ENCODE measurements at regions not wholly inside any gene's neighbourhood (a gene's known extent, or its start where the extent isn't known, plus 50 kb on each side); places are given as distances from the start of the nearest gene placed in this dataset.

DNA sequence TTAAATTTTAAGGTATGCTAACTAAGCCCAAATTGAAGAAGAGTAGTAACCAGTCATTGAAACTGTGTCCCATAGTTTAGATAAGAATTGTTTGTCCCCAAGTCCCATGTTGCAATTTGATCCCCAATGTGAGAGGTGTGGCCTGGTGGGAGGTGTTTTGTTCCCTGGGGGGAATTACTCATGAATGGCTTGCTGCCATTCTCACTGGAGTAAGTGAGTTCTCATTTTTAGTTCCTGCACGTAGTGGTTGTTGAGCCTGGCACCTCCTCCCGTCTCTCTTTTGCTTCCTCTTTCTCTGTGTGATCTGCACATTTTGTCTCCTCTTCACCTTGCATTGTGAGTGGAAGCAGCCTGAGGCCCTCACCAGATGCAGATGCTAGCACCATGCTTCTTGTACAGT, 1271.0 kb downstream of the NSUN3 start:
- no peak overlapping the region for H3K4me3 ChIP-seq
- peaks cover 25% of the 10 kb centered on the region for H3K9me3 ChIP-seq (replicated peaks)
- H3K36me3 ChIP-seq, result no peaks in the 10 kb centered on the region
- intact Hi-C loops (cut with micrococcal nuclease), result no loop called here
- H3K4me1 ChIP-seq, result no peaks in the 10 kb centered on the region
- no peak for DNase-seq
- H3K27me3 ChIP-seq (ENCODE audit: low read depth), result no peaks in the 10 kb centered on the region
- TF ChIP-seq CTCF (IDR thresholded peaks at IDR 0.05; ENCODE audit: borderline replicate concordance), result no peak
- H3K27ac ChIP-seq (replicated peaks), result no peak overlapping the region

GRCh38 chr3:95334461-95334860, 1271.6 kb downstream of the NSUN3 start:
- intact Hi-C loops (cut with micrococcal nuclease), result no loop called here
- peaks cover 19% of the 10 kb centered on the region for H3K9me3 ChIP-seq (replicated peaks)
- H3K27me3 ChIP-seq (ENCODE audit: low read depth), result no peaks in the 10 kb centered on the region
- no peak overlapping the region for H3K4me3 ChIP-seq
- no peaks in the 10 kb centered on the region for H3K36me3 ChIP-seq
- H3K27ac ChIP-seq (replicated peaks), result no peak overlapping the region
- no peaks in the 10 kb centered on the region for H3K4me1 ChIP-seq
- no peak for TF ChIP-seq CTCF (IDR thresholded peaks at IDR 0.05; ENCODE audit: borderline replicate concordance)
- no peak for DNase-seq

DNA sequence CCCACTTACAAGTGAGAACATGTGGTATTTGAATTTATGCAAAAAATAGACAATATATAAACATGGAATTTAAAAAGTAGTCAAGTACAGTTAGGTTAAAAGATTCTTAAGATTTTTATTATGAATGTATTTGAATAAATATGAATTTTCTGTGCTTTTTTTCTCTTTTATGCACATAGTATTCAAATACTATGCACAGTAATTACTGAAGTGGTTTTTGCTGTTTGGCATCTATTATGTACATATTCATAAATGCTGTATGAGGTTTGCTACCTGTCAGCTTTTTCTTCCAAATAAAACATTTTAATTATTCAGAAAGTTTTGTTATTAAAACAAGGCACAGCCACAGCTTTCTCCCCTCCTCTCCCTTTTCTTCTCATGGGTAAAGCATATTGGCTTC, 1272.7 kb downstream of the NSUN3 start:
- TF ChIP-seq CTCF (IDR thresholded peaks at IDR 0.05; ENCODE audit: borderline replicate concordance), result no peak
- peaks cover 8% of the 10 kb centered on the region for H3K9me3 ChIP-seq (replicated peaks)
- DNase-seq, result no peak
- H3K27me3 ChIP-seq (ENCODE audit: low read depth), result no peaks in the 10 kb centered on the region
- intact Hi-C loops (cut with micrococcal nuclease), result no loop called here
- H3K27ac ChIP-seq (replicated peaks), result no peak overlapping the region
- H3K4me1 ChIP-seq, result no peaks in the 10 kb centered on the region
- H3K36me3 ChIP-seq, result no peaks in the 10 kb centered on the region
- no peak overlapping the region for H3K4me3 ChIP-seq

DNA sequence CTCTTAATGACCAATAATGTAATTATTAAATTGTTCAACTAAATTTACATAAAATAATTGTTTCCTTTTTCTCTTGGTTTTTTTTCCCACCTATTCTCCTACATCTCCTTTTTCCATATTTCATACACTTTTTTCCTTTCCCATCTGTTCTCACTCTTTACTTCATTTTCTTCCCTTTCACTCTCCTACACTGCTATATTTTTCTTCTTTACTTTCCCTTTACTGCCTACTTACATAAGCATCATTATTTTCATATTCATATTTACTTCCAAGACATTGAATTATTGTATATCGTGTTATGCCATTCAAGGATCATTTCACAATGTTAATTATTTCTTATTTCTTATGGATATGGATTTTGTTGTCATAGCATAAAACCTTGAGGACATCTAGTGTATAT, 1275.6 kb downstream of the NSUN3 start:
- Histone ChIP-seq H3K4me1 (no peaks in the 10 kb centered on the region), H3K4me3 (no peak overlapping the region), H3K9me3 (replicated peaks) (peaks cover 7% of the 10 kb centered on the region), H3K36me3 (no peaks in the 10 kb centered on the region), H3K27me3 (ENCODE audit: low read depth) (no peaks in the 10 kb centered on the region), H3K27ac (replicated peaks) (no peak overlapping the region)
- intact Hi-C loops (cut with micrococcal nuclease), result no loop called here
- TF ChIP-seq CTCF (IDR thresholded peaks at IDR 0.05; ENCODE audit: borderline replicate concordance), result no peak
- DNase-seq, result no peak

GRCh38 chr3:95341314-95341713, 1278.5 kb downstream of the NSUN3 start:
- H3K36me3 ChIP-seq, result no peaks in the 10 kb centered on the region
- no peak for TF ChIP-seq CTCF (IDR thresholded peaks at IDR 0.05; ENCODE audit: borderline replicate concordance)
- H3K4me3 ChIP-seq, result no peak overlapping the region
- no peaks in the 10 kb centered on the region for H3K9me3 ChIP-seq (replicated peaks)
- no peak overlapping the region for H3K27ac ChIP-seq (replicated peaks)
- DNase-seq, result no peak
- no peaks in the 10 kb centered on the region for H3K27me3 ChIP-seq (ENCODE audit: low read depth)
- H3K4me1 ChIP-seq, result no peaks in the 10 kb centered on the region
- intact Hi-C loops (cut with micrococcal nuclease), result no loop called here

DNA sequence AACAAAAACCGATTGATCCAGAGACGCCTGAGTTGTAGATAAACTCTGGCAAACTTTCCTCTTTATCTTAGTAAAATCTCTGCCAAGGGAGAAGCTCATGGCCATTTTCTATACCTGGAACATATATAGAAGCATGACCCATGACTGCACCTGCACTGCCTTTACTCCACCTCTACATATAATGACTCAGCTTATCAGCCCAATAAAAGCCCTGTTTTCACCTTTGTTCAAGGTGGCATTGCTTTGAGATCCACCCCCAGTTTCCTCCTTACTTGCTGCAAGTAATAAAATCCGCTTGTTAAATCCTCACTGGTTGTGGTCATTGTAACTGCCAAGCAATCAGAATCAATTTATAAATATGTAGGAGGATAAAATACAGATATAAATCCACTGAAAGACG, 1280.4 kb downstream of the NSUN3 start:
- H3K27me3 ChIP-seq (ENCODE audit: low read depth), result no peaks in the 10 kb centered on the region
- no peaks in the 10 kb centered on the region for H3K4me1 ChIP-seq
- no peak for DNase-seq
- no peak overlapping the region for H3K27ac ChIP-seq (replicated peaks)
- TF ChIP-seq CTCF (IDR thresholded peaks at IDR 0.05; ENCODE audit: borderline replicate concordance), result no peak
- intact Hi-C loops (cut with micrococcal nuclease), result no loop called here
- no peak overlapping the region for H3K4me3 ChIP-seq
- H3K9me3 ChIP-seq (replicated peaks), result no peaks in the 10 kb centered on the region
- H3K36me3 ChIP-seq, result no peaks in the 10 kb centered on the region

Data from left ventricle myocardium inferior (tissue), 1 donor.